ENCODE measurements at regions not wholly inside any gene's neighbourhood (a gene's known extent, or its start where the extent isn't known, plus 50 kb on each side); places are given as distances from the start of the nearest gene placed in this dataset.
A peak's percentile ranks its signal among the peaks of the same experiment; 100 is the strongest.

DNA sequence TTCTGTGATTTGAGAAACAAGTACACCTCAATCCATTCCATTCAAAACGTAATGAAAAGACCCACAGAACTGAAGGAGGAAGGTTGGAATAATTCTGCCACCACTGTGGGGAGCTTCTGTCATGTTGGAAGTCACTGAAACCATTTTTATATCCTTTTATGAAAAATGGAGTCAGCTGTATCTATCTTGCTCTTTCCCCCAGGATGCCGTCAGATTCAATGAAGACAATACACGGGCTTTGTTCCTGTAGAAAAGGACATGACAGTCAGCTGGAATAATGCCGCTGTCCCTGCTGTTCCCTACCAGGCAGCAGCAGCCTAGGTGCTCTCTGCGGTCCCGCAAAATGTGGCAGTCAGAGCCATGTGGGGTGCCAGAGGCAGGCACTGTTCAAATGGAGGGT is 52.5 kb upstream of the APCDD1 start:
- DNase-seq (ENCODE audit: low read depth in 4 of 4, low spot score in 2 of 4) = no peak

GRCh38 chr18:10402871-10403559 is 51.4 kb upstream of the APCDD1 start:
- peak in 1 of 4 donors; percentile 28 for DNase-seq (ENCODE audit: low read depth in 4 of 4, low spot score in 2 of 4)

- no peak for DNase-seq (ENCODE audit: low read depth in 4 of 4, low spot score in 2 of 4)
These were observed 50.7 kb upstream of the APCDD1 start for GRCh38 chr18:10403708-10404107.

- no peak for DNase-seq (ENCODE audit: low read depth in 4 of 4, low spot score in 2 of 4)
These were observed 50.3 kb upstream of the APCDD1 start for GRCh38 chr18:10404168-10404567.

Measured in left renal cortex interstitium (tissue), 4 donors.